ENCODE measurements at regions not wholly inside any gene's neighbourhood (a gene's known extent, or its start where the extent isn't known, plus 50 kb on each side); places are given as distances from the start of the nearest gene placed in this dataset.
A peak's percentile ranks its signal among the peaks of the same experiment; 100 is the strongest.

DNA sequence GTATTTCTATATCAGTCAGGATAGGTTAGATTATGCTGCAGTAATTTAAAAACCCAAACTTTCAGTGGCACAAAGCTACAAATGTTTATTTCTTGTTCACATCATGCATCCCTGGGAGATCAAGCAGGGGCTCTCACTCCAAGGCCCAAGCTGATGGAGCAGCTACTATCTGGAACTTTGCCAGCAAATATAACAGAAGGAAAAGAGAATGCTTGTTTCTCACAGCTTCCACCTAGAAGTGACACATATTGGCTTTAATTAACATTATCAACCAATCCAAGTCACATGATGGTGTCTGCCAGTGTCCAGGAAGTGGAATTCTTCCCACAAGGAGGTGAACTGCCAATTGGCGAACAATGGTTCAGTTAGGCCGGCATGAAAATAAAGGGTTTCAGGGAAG is 306.9 kb downstream of the BCL11A start:
- H3K4me2 ChIP-seq, result no peak overlapping the region
- WGBS (ENCODE audit: missing lambda C conversion rate), result 95% methylated on average over 2 of the region's 2 CpGs
- H3K27ac ChIP-seq, result no peak overlapping the region
- FAIRE-seq (no peak), ATAC-seq (no peak; a peak in 1 of 6 replicates), DNase-seq (ENCODE audit: low read depth in 1 of 2, low spot score in 1 of 2) (no peak)
- ChIA-PET CTCF (no interaction called here), POLR2A (no interaction called here)
- TF ChIP-seq GATA3 (IDR thresholded peaks at IDR 0.05; ENCODE audit: borderline replicate concordance) (no peak), NR3C1 (IDR thresholded peaks at IDR 0.05) (no peak), HDAC2 (IDR thresholded peaks at IDR 0.05) (no peak), RAD21 (conservative IDR thresholded peaks at IDR 0.05 in 1 of 2, IDR thresholded peaks at IDR 0.05 in 1 of 2) (no peak), MAFK (IDR thresholded peaks at IDR 0.05; ENCODE audit: partially characterized antibody) (no peak), RFX5 (IDR thresholded peaks at IDR 0.05) (no peak), ESRRA (IDR thresholded peaks at IDR 0.05; ENCODE audit: borderline replicate concordance, low read length) (no peak), CHD2 (IDR thresholded peaks at IDR 0.05; ENCODE audit: low read length, partially characterized antibody) (no peak)
- TF ChIP-seq, protein P1, sequence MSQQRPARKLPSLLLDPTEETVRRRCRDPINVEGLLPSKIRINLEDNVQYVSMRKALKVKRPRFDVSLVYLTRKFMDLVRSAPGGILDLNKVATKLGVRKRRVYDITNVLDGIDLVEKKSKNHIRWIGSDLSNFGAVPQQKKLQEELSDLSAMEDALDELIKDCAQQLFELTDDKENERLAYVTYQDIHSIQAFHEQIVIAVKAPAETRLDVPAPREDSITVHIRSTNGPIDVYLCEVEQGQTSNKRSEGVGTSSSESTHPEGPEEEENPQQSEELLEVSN (IDR thresholded peaks at IDR 0.05; ENCODE audit: borderline replicate concordance, low read depth), result no peak
- TF ChIP-seq, protein P2, sequence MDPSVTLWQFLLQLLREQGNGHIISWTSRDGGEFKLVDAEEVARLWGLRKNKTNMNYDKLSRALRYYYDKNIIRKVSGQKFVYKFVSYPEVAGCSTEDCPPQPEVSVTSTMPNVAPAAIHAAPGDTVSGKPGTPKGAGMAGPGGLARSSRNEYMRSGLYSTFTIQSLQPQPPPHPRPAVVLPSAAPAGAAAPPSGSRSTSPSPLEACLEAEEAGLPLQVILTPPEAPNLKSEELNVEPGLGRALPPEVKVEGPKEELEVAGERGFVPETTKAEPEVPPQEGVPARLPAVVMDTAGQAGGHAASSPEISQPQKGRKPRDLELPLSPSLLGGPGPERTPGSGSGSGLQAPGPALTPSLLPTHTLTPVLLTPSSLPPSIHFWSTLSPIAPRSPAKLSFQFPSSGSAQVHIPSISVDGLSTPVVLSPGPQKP (IDR thresholded peaks at IDR 0.05; ENCODE audit: low read depth, low read length), result no peak
- TF ChIP-seq, protein P3, sequence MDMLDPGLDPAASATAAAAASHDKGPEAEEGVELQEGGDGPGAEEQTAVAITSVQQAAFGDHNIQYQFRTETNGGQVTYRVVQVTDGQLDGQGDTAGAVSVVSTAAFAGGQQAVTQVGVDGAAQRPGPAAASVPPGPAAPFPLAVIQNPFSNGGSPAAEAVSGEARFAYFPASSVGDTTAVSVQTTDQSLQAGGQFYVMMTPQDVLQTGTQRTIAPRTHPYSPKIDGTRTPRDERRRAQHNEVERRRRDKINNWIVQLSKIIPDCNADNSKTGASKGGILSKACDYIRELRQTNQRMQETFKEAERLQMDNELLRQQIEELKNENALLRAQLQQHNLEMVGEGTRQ (IDR thresholded peaks at IDR 0.05), result no peak
- H3K4me1 ChIP-seq, result no peaks in the 10 kb centered on the region
- no peak overlapping the region for H3K4me3 ChIP-seq
- H3K9me3 ChIP-seq, result no peaks in the 10 kb centered on the region

DNA sequence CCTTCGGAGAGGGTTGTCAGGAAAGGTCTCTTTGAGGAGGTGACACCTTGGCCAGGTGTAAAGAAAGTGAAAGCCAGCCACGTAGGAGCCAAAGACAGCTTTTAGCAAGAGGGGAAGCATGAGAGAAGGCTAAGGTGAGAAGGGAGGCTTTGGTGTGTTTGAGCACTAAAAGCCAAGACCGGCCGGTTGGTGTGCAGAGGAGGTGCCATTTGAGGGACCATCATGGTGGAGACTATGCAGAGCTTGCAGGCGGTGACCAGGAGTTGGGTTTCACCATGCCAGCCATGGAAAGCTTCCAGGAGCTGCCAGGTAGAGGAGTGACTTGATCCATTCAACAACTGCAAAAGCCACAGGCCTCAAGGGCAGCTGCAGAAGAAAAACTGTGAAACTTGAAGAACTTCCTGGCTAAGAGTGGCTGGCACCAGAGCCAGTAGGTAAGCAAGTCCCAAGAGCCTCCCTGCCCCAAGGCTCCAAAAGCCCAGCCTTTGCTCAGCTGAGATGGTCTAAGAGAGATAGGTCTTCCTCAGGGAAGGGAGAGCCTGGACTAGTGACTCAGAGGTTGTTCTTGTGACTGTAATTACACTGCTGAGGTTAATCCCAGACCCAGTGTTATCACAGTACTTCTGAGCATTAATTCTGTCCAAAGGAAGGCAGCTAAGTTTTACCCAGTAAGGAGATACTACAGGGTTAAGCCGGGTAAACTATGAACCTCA is 319.0 kb downstream of the BCL11A start:
- Histone ChIP-seq H3K27ac (no peak overlapping the region), H3K4me2 (no peak overlapping the region), H3K9me3 (peaks cover 7% of the 10 kb centered on the region; the same call in 1 of the 3 replicates), H3K4me1 (no peaks in the 10 kb centered on the region), H3K4me3 (no peak overlapping the region)
- DNase-seq (ENCODE audit: low read depth in 1 of 2, low spot score in 1 of 2) (no peak), ATAC-seq (no peak), FAIRE-seq (no peak)
- TF ChIP-seq PHF8 (IDR thresholded peaks at IDR 0.05; ENCODE audit: borderline replicate concordance, low read depth), result no peak
- ChIA-PET POLR2A (no interaction called here), CTCF (interaction anchor here (0.6 kb wide), 1 partner anchor 157 kb away, joined by 3 read pairs; no protein-coding TSS in a partner anchor)
- WGBS (ENCODE audit: missing lambda C conversion rate), result 12% methylated on average over 6 of the region's 6 CpGs

DNA sequence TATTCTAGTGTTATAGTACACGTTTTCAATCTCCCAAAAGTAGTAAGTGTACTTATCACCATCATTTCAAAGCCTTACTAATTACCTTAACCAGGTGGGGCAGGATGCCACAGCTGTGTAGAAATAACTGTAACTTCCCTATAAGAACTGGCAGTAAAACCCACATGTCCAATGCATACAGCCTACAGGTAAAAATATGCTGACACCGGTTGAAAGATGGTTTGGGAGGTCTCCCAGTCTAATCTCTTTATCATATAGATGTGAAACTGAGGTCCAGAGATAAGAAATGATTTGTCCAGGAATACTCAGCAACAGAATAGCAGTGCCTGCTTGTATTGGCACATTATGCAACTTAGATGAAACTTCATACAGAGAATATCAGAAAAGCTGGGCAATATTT is 322.9 kb downstream of the BCL11A start:
- Histone ChIP-seq H3K4me2 (no peak overlapping the region), H3K9me3 (peaks cover 7% of the 10 kb centered on the region; the same call in 1 of the 3 replicates), H3K27ac (no peak overlapping the region), H3K4me1 (no peaks in the 10 kb centered on the region), H3K4me3 (no peak overlapping the region)
- no peak for FAIRE-seq
- 5% methylated on average over 2 of the region's 2 CpGs for WGBS (ENCODE audit: missing lambda C conversion rate)
- ChIA-PET CTCF (no interaction called here), POLR2A (no interaction called here)
- ATAC-seq, result no peak
- DNase-seq (ENCODE audit: low read depth in 1 of 2, low spot score in 1 of 2), result no peak
- TF ChIP-seq GATA3 (IDR thresholded peaks at IDR 0.05; ENCODE audit: borderline replicate concordance), result no peak
- TF ChIP-seq MAFK (IDR thresholded peaks at IDR 0.05; ENCODE audit: partially characterized antibody), result peak; percentile 20

DNA sequence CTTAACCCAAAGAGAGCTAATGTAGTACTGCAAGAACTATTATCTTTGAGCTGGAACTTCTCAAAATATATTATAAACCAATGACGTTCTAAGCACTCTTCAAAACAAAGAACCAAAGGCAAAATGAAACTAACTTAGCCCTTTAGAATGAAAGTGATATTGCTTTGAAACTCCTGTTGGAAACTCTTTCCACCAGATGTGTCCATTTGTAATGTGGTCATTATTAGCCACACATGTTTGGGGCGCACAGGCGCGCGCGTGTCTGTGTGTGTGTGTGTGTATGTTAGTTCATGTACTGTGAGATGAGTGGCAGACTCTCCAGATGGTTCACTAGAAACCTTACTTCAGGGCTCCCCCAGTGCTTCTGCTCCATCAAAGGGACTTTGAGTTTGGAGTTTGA is 323.4 kb downstream of the BCL11A start:
- H3K4me1 ChIP-seq, result no peaks in the 10 kb centered on the region
- no peak overlapping the region for H3K4me2 ChIP-seq
- ChIA-PET POLR2A (no interaction called here), CTCF (interaction anchor here (1.4 kb wide), 1 partner anchor 352 kb away, joined by 4 read pairs; no protein-coding TSS in a partner anchor)
- H3K27ac ChIP-seq, result no peak overlapping the region
- TF ChIP-seq, protein P4, sequence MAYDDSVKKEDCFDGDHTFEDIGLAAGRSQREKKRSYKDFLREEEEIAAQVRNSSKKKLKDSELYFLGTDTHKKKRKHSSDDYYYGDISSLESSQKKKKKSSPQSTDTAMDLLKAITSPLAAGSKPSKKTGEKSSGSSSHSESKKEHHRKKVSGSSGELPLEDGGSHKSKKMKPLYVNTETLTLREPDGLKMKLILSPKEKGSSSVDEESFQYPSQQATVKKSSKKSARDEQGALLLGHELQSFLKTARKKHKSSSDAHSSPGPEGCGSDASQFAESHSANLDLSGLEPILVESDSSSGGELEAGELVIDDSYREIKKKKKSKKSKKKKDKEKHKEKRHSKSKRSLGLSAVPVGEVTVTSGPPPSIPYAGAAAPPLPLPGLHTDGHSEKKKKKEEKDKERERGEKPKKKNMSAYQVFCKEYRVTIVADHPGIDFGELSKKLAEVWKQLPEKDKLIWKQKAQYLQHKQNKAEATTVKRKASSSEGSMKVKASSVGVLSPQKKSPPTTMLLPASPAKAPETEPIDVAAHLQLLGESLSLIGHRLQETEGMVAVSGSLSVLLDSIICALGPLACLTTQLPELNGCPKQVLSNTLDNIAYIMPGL (CRISPR knock-in tag; IDR thresholded peaks at IDR 0.05; ENCODE audit: borderline replicate concordance), result no peak
- TF ChIP-seq POLR2AphosphoS2 (conservative IDR thresholded peaks at IDR 0.05; ENCODE audit: low read length), result no peak
- no peak for TF ChIP-seq HOXA7 (CRISPR knock-in tag; IDR thresholded peaks at IDR 0.05)
- TF ChIP-seq ZNF302 (CRISPR knock-in tag; IDR thresholded peaks at IDR 0.05), result no peak
- no peak for TF ChIP-seq EHMT2 (IDR thresholded peaks at IDR 0.05; ENCODE audit: low read depth)
- no peak for TF ChIP-seq EHF (CRISPR knock-in tag; IDR thresholded peaks at IDR 0.05)
- TF ChIP-seq CHD2 (IDR thresholded peaks at IDR 0.05; ENCODE audit: low read length, partially characterized antibody), result no peak
- no peak for TF ChIP-seq SMC3 (IDR thresholded peaks at IDR 0.05)
- no peak for TF ChIP-seq CBX8 (IDR thresholded peaks at IDR 0.05)
- TF ChIP-seq KDM5A (IDR thresholded peaks at IDR 0.05), result no peak
- TF ChIP-seq ZC3H11A (IDR thresholded peaks at IDR 0.05), result no peak
- no peak for TF ChIP-seq MYC (IDR thresholded peaks at IDR 0.05; ENCODE audit: borderline replicate concordance, low read length)
- TF ChIP-seq ESRRA (IDR thresholded peaks at IDR 0.05; ENCODE audit: borderline replicate concordance, low read length), result no peak
- TF ChIP-seq, protein P5, sequence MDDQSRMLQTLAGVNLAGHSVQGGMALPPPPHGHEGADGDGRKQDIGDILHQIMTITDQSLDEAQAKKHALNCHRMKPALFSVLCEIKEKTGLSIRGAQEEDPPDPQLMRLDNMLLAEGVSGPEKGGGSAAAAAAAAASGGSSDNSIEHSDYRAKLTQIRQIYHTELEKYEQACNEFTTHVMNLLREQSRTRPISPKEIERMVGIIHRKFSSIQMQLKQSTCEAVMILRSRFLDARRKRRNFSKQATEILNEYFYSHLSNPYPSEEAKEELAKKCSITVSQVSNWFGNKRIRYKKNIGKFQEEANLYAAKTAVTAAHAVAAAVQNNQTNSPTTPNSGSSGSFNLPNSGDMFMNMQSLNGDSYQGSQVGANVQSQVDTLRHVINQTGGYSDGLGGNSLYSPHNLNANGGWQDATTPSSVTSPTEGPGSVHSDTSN (IDR thresholded peaks at IDR 0.05), result no peak
- DNase-seq (ENCODE audit: low read depth in 1 of 2, low spot score in 1 of 2) (no peak), ATAC-seq (no peak), FAIRE-seq (no peak)
- WGBS (ENCODE audit: missing lambda C conversion rate), result 75% methylated on average over 6 of the region's 6 CpGs
- H3K4me3 ChIP-seq, result no peak overlapping the region
- H3K9me3 ChIP-seq, result peaks cover 7% of the 10 kb centered on the region; the same call in 1 of the 3 replicates

All from A549 (cell line).